ENCODE measurements at regions not wholly inside any gene's neighbourhood (a gene's known extent, or its start where the extent isn't known, plus 50 kb on each side); places are given as distances from the start of the nearest gene placed in this dataset.

GRCh38 chr7:16172366-16172765 lies 249.0 kb downstream of the CRPPA start:
- Histone ChIP-seq H3K36me3 (replicated peaks in 1 of 2; ENCODE audit: insufficient read depth in 1 of 2, low read depth in 2 of 2) (no peaks in the 10 kb centered on the region), H3K27ac (no peak overlapping the region), H3K4me1 (no peaks in the 10 kb centered on the region), H3K27me3 (no peaks in the 10 kb centered on the region), H3K4me3 (no peak overlapping the region), H3K9me3 (peaks cover 0 to 5% (median 0%) of the 10 kb centered on the region in 3 donors)
- 93 to 94% methylated on average over 2 of the region's 2 CpGs for WGBS, 2 donors
- no peak for DNase-seq
- intact Hi-C loops (cut with DNase I) = no loop called here
- TF ChIP-seq POLR2A (IDR thresholded peaks at IDR 0.05) (no peak), CTCF (IDR thresholded peaks at IDR 0.05) (no peak)
- no peak for ATAC-seq

- no peaks in the 10 kb centered on the region for H3K4me1 ChIP-seq
- H3K9me3 ChIP-seq = peaks cover 0 to 5% (median 0%) of the 10 kb centered on the region in 3 donors
- no peaks in the 10 kb centered on the region for H3K27me3 ChIP-seq
- intact Hi-C loops (cut with DNase I) = no loop called here
- H3K36me3 ChIP-seq (replicated peaks in 1 of 2; ENCODE audit: insufficient read depth in 1 of 2, low read depth in 2 of 2) = no peaks in the 10 kb centered on the region
- no peak overlapping the region for H3K27ac ChIP-seq
- no peak overlapping the region for H3K4me3 ChIP-seq
- WGBS, 2 donors = 72 to 85% methylated on average over 3 of the region's 3 CpGs
- TF ChIP-seq POLR2A (IDR thresholded peaks at IDR 0.05) = no peak
- TF ChIP-seq CTCF (IDR thresholded peaks at IDR 0.05) = no peak
- DNase-seq (no peak), ATAC-seq (no peak)
These were observed 249.4 kb downstream of the CRPPA start for GRCh38 chr7:16171928-16172327.

DNA sequence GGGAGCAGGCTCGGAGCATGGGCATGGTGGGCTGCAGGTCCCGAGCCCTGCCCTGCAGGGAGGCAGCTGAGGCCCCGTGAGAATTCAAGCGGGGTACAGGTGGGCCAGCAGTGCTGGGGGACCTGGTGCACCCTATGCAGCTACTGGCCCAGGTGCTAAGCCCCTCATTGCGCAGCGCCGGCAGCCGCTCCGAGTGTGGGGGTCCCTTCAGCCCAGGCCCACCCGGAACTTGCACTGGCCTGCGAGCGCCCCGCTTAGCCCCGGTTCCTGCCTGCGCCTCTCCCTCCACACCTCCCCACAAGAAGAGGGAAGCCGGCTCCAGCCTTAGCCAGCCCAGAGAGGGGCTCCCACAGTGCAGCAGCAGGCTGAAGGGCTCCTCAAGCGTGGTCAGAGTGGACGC lies 250.7 kb downstream of the CRPPA start:
- H3K4me1 ChIP-seq = no peaks in the 10 kb centered on the region
- TF ChIP-seq POLR2A (IDR thresholded peaks at IDR 0.05) (no peak), CTCF (IDR thresholded peaks at IDR 0.05) (no peak)
- H3K4me3 ChIP-seq = no peak overlapping the region
- ATAC-seq (no peak), DNase-seq (no peak)
- H3K27me3 ChIP-seq = no peaks in the 10 kb centered on the region
- WGBS, 2 donors = 93 to 97% methylated on average over 11 to 18 of the region's 18 CpGs
- peaks cover 0 to 5% (median 0%) of the 10 kb centered on the region in 3 donors for H3K9me3 ChIP-seq
- no peaks in the 10 kb centered on the region for H3K36me3 ChIP-seq (replicated peaks in 1 of 2; ENCODE audit: insufficient read depth in 1 of 2, low read depth in 2 of 2)
- H3K27ac ChIP-seq = no peak overlapping the region
- intact Hi-C loops (cut with DNase I) = no loop called here

DNA sequence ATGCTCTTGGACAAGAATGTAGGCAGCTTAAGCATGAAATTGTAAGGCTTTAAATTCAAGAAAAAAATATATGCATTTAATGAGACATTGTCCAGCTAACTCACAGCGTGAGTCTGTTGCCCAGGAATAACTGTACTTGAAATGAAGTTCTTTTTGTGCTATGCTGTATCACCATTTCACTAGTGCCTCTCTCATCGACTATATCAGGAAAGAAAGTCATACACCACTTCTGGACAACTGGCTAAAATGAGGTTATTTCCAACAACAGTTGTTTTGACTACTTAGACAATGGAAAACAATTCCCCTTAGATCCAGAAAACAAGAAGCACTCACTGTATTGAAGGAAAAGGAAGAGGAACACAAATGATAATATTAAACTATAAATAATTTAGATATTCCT lies 251.8 kb downstream of the CRPPA start:
- Histone ChIP-seq H3K36me3 (replicated peaks in 1 of 2; ENCODE audit: insufficient read depth in 1 of 2, low read depth in 2 of 2) (no peaks in the 10 kb centered on the region), H3K9me3 (peaks cover 0 to 5% (median 0%) of the 10 kb centered on the region in 3 donors), H3K27me3 (no peaks in the 10 kb centered on the region), H3K4me3 (no peak overlapping the region), H3K27ac (no peak overlapping the region), H3K4me1 (no peaks in the 10 kb centered on the region)
- ATAC-seq = no peak
- no peak for DNase-seq
- intact Hi-C loops (cut with DNase I) = no loop called here
- TF ChIP-seq CTCF (IDR thresholded peaks at IDR 0.05) = no peak
- no peak for TF ChIP-seq POLR2A (IDR thresholded peaks at IDR 0.05)
- WGBS, 2 donors = 72 to 83% methylated on average over 2 of the region's 2 CpGs

DNA sequence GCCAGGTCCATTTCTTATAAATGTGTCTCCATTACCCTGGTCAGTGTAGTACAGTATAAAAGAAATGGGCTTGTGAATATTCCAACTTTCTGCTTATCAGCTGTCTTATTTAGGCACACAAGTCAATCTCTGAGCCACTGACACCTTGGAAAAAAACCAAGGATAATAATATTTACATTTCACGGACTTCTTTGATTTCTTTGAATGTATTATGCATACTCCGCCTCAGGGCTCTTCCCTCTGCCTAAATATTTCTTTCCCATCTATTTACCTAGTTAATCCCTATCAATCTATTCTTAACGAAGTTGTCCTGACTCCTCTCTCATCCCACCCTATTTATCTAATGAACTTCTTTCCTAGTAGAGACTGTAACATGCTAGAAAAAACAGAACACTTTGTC lies 253.8 kb downstream of the CRPPA start:
- no peaks in the 10 kb centered on the region for H3K4me1 ChIP-seq
- ATAC-seq = no peak
- H3K4me3 ChIP-seq = no peak overlapping the region
- H3K27ac ChIP-seq = no peak overlapping the region
- TF ChIP-seq POLR2A (IDR thresholded peaks at IDR 0.05) = no peak
- TF ChIP-seq CTCF (IDR thresholded peaks at IDR 0.05) = no peak
- no peak for DNase-seq
- 43% methylated on average over 3 of the region's 3 CpGs for WGBS, 2 donors
- no peaks in the 10 kb centered on the region for H3K36me3 ChIP-seq (replicated peaks in 1 of 2; ENCODE audit: insufficient read depth in 1 of 2, low read depth in 2 of 2)
- H3K9me3 ChIP-seq = peaks cover 0 to 5% (median 0%) of the 10 kb centered on the region in 3 donors
- no peaks in the 10 kb centered on the region for H3K27me3 ChIP-seq
- intact Hi-C loops (cut with DNase I) = no loop called here
